Neural crest cell (in vitro differentiated cells): ENCODE measurements at regions not wholly inside any gene's neighbourhood (a gene's known extent, or its start where the extent isn't known, plus 50 kb on each side); places are given as distances from the start of the nearest gene placed in this dataset.

Experiments used
- DNase-seq: peaks from one replicate; pipeline ENCODE4 v3.0.0; 2021; ENCODE audit warnings: low read depth, mixed read lengths, low spot score
- H3K27ac Mint-ChIP-seq: one replicate; pipeline ENCODE4 v1.8.0; 2021; ENCODE audit warnings: mild to moderate bottlenecking, mixed read lengths; ENCODE audit not compliant: unreplicated experiment
- H3K27me3 Mint-ChIP-seq: 2 replicates; pipeline ENCODE4 v1.8.0; 2021; ENCODE audit warnings: low read depth, mild to moderate bottlenecking, mixed read lengths
- H3K36me3 Mint-ChIP-seq: 2 replicates; pipeline ENCODE4 v1.8.0; 2021; ENCODE audit warnings: low read depth, mild to moderate bottlenecking, mixed read lengths
- H3K4me1 Mint-ChIP-seq: 2 replicates; pipeline ENCODE4 v1.8.0; 2021; ENCODE audit warnings: mixed read lengths
- H3K4me3 Mint-ChIP-seq: one replicate; pipeline ENCODE4 v1.8.0; 2021; ENCODE audit warnings: mild to moderate bottlenecking, mixed read lengths
- H3K9me3 Mint-ChIP-seq: 2 replicates; pipeline ENCODE4 v1.8.0; 2021; ENCODE audit warnings: mixed read lengths
- TF ChIP-seq, protein P1 (sequence below): fragments of 200-600 bp; sonication (generic); conservative IDR thresholded peaks from 2 replicates; pipeline ENCODE4 v1.5.0; 2021; ENCODE audit warnings: antibody characterized with exemption, mild to moderate bottlenecking

DNA sequence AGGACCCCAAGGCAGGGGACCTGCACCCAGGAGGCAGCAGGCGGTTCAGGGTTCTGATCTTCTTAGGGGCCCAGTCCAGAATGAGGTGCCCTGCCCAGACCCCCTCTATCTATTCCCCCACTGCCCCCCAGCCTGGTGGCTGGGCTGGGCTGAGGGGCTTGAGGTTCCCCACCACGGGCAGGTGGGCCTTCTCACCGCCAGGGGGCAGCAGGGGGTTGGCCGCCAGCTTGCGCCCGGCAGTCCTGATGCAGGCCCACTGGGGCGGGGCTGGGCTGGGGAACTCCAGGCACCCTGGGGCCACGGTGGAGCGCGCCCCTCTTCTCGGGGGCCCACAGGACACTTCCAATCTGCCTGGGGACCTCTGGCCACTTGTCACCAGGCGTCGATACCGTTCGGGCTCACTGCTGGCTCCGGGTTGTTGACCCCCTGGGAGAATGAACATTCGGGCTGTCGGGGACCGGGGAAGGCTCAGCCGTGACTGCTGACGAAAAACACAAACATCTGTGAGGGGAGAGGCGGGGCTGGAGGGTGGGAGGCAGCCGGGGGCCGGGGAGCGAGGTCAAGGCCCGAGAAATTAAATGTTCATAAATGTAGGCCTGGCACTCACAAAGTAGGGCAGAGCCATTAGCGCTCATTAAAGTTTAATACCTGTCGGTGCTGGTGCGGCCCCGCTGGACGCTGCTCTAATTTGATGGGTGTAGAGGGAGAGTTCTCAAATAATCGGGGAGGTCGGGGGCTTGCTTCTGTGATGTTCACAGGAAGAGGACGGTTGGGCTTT lies 219.3 kb upstream of the GSE1 start:
- Mint-ChIP-seq H3K4me3 (no peak overlapping the region), H3K27ac (no peak overlapping the region), H3K9me3 (no peaks in the 10 kb centered on the region), H3K36me3 (no peaks in the 10 kb centered on the region), H3K4me1 (peaks cover 23% of the 10 kb centered on the region), H3K27me3 (peaks cover 16% of the 10 kb centered on the region)
- peak; percentile 83 for DNase-seq
- TF ChIP-seq, protein P1, sequence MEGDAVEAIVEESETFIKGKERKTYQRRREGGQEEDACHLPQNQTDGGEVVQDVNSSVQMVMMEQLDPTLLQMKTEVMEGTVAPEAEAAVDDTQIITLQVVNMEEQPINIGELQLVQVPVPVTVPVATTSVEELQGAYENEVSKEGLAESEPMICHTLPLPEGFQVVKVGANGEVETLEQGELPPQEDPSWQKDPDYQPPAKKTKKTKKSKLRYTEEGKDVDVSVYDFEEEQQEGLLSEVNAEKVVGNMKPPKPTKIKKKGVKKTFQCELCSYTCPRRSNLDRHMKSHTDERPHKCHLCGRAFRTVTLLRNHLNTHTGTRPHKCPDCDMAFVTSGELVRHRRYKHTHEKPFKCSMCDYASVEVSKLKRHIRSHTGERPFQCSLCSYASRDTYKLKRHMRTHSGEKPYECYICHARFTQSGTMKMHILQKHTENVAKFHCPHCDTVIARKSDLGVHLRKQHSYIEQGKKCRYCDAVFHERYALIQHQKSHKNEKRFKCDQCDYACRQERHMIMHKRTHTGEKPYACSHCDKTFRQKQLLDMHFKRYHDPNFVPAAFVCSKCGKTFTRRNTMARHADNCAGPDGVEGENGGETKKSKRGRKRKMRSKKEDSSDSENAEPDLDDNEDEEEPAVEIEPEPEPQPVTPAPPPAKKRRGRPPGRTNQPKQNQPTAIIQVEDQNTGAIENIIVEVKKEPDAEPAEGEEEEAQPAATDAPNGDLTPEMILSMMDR, result peak; percentile 88

DNA sequence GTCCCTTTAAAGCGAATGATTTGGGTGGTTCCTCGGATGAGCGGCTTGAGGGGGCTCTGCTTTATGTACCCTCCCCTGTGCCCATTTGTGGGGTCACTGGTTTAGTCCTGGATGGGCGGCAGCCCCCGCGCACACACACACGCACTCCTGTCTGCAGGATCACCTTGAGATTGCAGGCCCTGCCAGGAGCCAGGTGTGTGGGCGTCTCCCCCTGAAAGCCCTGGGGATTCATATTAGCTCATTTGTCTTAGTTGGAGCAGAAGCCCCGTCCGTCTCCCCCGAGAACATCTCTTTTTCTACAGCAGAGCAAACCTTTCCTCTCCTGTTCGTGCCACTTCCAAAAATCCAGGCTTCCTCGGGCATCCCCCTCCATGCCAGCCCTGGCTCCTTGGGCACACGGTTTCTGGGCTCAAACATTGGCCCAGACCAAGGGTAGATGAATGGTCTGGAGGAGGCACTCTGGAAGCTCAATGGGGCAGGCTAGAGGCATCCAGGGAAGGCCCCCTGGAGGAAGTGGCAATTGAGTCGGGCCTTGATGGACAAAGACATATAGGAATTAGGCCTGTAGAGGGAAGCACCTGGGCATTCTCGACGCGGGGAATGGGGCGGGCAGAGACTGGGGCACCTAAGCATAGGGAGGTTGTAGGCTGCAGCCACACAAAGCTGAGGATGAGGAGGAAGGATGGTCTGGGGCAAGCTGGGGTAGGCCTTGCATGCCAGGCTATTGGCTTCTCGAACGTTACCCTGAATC lies 218.5 kb upstream of the GSE1 start:
- Mint-ChIP-seq H3K27me3 (peaks cover 17% of the 10 kb centered on the region), H3K36me3 (no peaks in the 10 kb centered on the region), H3K9me3 (no peaks in the 10 kb centered on the region), H3K27ac (no peak overlapping the region), H3K4me3 (no peak overlapping the region), H3K4me1 (peaks cover 25% of the 10 kb centered on the region)
- DNase-seq, result no peak
- TF ChIP-seq, protein P1, result no peak

DNA sequence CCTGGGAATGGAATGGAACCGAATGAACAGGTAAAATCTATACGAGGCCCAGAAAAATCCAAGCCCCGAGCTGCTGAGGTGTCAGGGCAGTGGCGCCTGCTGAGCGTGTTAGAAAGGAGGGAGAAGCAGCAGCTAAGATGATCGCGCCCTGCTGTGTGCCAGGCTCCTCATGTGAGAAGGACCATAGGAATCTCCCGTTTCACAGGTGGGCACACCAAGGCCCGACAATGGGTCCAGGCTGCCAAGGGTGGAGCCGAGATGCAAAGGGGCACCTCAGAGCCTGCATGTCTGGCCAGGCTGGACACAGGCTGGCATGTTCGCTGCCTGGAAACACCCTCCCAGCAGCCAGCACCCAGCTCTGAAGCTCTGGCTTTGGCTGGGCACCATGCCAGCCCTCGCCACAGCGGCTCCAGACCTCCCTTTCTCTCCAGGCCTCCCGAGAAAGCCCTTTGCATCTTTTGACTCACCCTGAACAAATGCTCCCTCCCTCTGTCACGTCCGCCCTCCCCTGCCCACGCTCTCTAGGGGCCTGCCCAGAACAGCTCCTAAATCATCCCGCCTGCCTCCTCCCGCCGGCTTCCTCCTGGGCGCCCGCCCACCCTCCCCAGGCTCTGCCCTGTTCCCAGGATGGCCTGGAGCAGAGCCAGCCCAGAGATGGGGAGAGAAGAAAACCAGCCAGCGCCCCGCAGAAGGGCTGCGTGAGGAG lies 217.8 kb upstream of the GSE1 start:
- DNase-seq, result no peak
- peaks cover 25% of the 10 kb centered on the region for H3K4me1 Mint-ChIP-seq
- no peak overlapping the region for H3K27ac Mint-ChIP-seq
- H3K9me3 Mint-ChIP-seq, result no peaks in the 10 kb centered on the region
- peaks cover 17% of the 10 kb centered on the region for H3K27me3 Mint-ChIP-seq
- TF ChIP-seq, protein P1, result no peak
- no peaks in the 10 kb centered on the region for H3K36me3 Mint-ChIP-seq
- H3K4me3 Mint-ChIP-seq, result no peak overlapping the region

DNA sequence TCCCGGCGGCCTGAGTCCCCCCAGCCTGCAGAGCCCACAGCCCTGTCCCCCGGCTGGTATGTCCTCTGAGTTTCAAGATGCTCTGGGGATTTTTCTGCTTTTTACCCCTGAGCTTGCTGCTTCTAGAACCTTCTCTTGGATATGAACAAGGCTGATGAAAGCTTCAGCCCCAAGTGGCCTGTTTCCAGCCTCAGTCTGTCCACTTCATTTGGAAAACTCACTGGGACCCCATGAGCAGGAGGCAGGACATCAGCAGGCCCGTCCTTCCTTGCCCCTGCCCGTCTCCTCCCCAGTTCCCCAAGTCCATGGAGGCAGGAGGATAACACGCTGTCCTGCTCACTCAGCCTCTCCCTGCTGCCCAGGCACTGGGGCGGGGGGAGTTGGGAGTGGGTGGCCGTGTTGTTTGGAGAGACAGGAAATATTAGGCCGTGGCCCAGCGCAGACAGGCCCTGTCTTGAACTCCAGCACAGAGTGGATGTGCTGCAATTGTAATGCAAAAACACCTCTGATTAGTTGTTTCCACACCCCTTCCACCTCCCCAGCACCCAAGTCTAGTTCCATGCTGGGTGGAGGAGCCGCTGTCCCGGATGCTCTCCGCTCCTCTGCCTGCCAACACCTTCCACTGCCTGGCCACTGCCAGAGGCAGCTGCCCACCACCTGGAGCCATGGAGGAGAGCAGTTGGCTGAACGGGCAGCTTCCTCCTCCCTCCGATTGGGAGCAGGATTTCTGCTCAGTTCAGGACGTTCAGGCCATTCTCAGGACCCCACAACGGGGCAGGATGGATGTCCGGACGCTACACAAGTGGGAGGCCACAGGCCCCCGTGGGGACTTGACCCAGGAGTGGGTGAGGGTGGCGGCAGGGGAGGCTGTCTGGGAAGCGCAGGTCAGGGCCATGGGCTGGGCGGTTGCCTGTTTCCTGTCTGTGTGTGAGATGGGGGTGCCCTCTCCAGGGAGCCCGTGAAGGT lies 216.9 kb upstream of the GSE1 start:
- Mint-ChIP-seq H3K27me3 (peaks cover 17% of the 10 kb centered on the region), H3K4me3 (peak overlapping the region; percentile 31), H3K9me3 (no peaks in the 10 kb centered on the region), H3K4me1 (peaks cover 25% of the 10 kb centered on the region), H3K36me3 (no peaks in the 10 kb centered on the region), H3K27ac (peak overlapping the region; percentile 83)
- no peak for DNase-seq
- TF ChIP-seq, protein P1, result no peak
